ENCODE measurements at regions not wholly inside any gene's neighbourhood (a gene's known extent, or its start where the extent isn't known, plus 50 kb on each side); places are given as distances from the start of the nearest gene placed in this dataset.

DNA sequence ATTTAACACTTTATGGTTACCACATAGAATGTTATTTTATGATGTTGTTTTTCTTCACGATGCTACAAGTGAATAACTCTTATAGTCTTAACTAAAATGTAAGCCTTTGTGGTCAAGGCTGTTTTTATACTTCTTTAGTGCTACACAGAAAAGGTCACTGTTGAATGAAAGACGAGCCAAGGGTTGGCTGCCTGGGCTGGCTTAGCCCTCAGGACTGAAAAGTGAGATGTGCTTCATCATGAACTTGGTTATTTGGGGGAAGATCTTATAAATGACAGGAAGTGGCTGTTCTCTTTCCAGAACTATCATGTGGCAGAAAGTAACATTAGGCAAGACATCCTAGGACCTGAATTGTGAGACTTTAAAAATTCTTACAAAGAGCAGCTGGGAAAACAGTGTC, 404.0 kb downstream of the BTBD3 start:
- H3K27ac Mint-ChIP-seq = no peak overlapping the region
- DNase-seq (ENCODE audit: low spot score) (no peak), ATAC-seq (no peak)
- ChIA-PET CTCF (no interaction called here), POLR2A (no interaction called here)
- 0 out of 2 replicates have a peak, but pooled peaks cover 6% of the 10 kb centered on the region for H3K4me1 Mint-ChIP-seq
- no peaks in the 10 kb centered on the region for H3K9me3 Mint-ChIP-seq
- H3K36me3 Mint-ChIP-seq = no peaks in the 10 kb centered on the region
- TF ChIP-seq NR1H2 (CRISPR knock-in tag; IDR thresholded peaks at IDR 0.05) (no peak), ATF1 (CRISPR knock-in tag; IDR thresholded peaks at IDR 0.05) (no peak), TEAD4 (CRISPR knock-in tag; IDR thresholded peaks at IDR 0.05) (no peak), RORB (CRISPR knock-in tag; IDR thresholded peaks at IDR 0.05) (no peak), ZNF416 (CRISPR knock-in tag; IDR thresholded peaks at IDR 0.05) (no peak), OVOL2 (CRISPR knock-in tag; IDR thresholded peaks at IDR 0.05; ENCODE audit: borderline replicate concordance) (no peak), ZBTB21 (CRISPR knock-in tag; IDR thresholded peaks at IDR 0.05; ENCODE audit: borderline replicate concordance) (no peak), CREM (CRISPR knock-in tag; IDR thresholded peaks at IDR 0.05) (no peak), IRF2 (CRISPR knock-in tag; IDR thresholded peaks at IDR 0.05; ENCODE audit: borderline replicate concordance, low read depth) (no peak)
- TF ChIP-seq, protein P1, sequence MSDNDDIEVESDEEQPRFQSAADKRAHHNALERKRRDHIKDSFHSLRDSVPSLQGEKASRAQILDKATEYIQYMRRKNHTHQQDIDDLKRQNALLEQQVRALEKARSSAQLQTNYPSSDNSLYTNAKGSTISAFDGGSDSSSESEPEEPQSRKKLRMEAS (CRISPR knock-in tag; IDR thresholded peaks at IDR 0.05) = no peak
- no peaks in the 10 kb centered on the region for H3K27me3 Mint-ChIP-seq (ENCODE audit: low read depth)
- H3K4me3 Mint-ChIP-seq = no peak overlapping the region

DNA sequence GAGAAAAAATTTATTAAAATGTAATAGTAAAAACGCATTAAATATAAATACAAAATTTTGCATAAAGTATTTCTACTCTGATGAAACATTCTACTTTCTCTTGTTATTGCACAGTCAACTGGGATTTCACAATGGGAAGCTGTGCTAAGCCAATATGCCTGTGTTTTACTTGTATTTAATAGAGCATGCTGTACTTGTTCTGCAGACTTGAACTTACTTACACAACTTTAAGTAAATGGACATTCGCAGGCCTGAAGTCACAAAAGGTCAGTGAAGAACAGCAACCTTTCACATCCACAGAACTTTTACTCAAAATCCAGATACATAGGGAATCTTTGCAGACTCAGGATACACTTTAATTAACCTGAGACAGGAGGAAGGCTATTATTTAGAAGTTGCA, 409.5 kb downstream of the BTBD3 start:
- peaks cover 15% of the 10 kb centered on the region for H3K9me3 Mint-ChIP-seq
- H3K27ac Mint-ChIP-seq = no peak overlapping the region
- POLR2A ChIA-PET = no interaction called here

More for the DNA sequence above, 409.5 kb downstream of the BTBD3 start:
- no peak overlapping the region for H3K4me3 Mint-ChIP-seq
- CTCF ChIA-PET = no interaction called here
- DNase-seq (ENCODE audit: low spot score) (no peak), ATAC-seq (no peak)
- no peaks in the 10 kb centered on the region for H3K27me3 Mint-ChIP-seq (ENCODE audit: low read depth)
- no peaks in the 10 kb centered on the region for H3K4me1 Mint-ChIP-seq
- TF ChIP-seq ZNF138 (CRISPR knock-in tag; conservative IDR thresholded peaks at IDR 0.05) = no peak
- TF ChIP-seq, protein P2, sequence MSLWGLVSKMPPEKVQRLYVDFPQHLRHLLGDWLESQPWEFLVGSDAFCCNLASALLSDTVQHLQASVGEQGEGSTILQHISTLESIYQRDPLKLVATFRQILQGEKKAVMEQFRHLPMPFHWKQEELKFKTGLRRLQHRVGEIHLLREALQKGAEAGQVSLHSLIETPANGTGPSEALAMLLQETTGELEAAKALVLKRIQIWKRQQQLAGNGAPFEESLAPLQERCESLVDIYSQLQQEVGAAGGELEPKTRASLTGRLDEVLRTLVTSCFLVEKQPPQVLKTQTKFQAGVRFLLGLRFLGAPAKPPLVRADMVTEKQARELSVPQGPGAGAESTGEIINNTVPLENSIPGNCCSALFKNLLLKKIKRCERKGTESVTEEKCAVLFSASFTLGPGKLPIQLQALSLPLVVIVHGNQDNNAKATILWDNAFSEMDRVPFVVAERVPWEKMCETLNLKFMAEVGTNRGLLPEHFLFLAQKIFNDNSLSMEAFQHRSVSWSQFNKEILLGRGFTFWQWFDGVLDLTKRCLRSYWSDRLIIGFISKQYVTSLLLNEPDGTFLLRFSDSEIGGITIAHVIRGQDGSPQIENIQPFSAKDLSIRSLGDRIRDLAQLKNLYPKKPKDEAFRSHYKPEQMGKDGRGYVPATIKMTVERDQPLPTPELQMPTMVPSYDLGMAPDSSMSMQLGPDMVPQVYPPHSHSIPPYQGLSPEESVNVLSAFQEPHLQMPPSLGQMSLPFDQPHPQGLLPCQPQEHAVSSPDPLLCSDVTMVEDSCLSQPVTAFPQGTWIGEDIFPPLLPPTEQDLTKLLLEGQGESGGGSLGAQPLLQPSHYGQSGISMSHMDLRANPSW (CRISPR knock-in tag; conservative IDR thresholded peaks at IDR 0.05; ENCODE audit: low read depth) = no peak
- TF ChIP-seq, protein P3, sequence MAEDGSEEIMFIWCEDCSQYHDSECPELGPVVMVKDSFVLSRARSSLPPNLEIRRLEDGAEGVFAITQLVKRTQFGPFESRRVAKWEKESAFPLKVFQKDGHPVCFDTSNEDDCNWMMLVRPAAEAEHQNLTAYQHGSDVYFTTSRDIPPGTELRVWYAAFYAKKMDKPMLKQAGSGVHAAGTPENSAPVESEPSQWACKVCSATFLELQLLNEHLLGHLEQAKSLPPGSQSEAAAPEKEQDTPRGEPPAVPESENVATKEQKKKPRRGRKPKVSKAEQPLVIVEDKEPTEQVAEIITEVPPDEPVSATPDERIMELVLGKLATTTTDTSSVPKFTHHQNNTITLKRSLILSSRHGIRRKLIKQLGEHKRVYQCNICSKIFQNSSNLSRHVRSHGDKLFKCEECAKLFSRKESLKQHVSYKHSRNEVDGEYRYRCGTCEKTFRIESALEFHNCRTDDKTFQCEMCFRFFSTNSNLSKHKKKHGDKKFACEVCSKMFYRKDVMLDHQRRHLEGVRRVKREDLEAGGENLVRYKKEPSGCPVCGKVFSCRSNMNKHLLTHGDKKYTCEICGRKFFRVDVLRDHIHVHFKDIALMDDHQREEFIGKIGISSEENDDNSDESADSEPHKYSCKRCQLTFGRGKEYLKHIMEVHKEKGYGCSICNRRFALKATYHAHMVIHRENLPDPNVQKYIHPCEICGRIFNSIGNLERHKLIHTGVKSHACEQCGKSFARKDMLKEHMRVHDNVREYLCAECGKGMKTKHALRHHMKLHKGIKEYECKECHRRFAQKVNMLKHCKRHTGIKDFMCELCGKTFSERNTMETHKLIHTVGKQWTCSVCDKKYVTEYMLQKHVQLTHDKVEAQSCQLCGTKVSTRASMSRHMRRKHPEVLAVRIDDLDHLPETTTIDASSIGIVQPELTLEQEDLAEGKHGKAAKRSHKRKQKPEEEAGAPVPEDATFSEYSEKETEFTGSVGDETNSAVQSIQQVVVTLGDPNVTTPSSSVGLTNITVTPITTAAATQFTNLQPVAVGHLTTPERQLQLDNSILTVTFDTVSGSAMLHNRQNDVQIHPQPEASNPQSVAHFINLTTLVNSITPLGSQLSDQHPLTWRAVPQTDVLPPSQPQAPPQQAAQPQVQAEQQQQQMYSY (CRISPR knock-in tag; IDR thresholded peaks at IDR 0.05) = no peak
- TF ChIP-seq OVOL2 (CRISPR knock-in tag; IDR thresholded peaks at IDR 0.05; ENCODE audit: borderline replicate concordance) = no peak
- TF ChIP-seq ZNF219 (CRISPR knock-in tag; IDR thresholded peaks at IDR 0.05; ENCODE audit: borderline replicate concordance) = no peak
- no peak for TF ChIP-seq NFATC4 (CRISPR knock-in tag; IDR thresholded peaks at IDR 0.05)
- TF ChIP-seq TEAD4 (CRISPR knock-in tag; IDR thresholded peaks at IDR 0.05) = no peak
- TF ChIP-seq RELA (CRISPR knock-in tag; IDR thresholded peaks at IDR 0.05; ENCODE audit: borderline replicate concordance) = no peak
- TF ChIP-seq, protein P4, sequence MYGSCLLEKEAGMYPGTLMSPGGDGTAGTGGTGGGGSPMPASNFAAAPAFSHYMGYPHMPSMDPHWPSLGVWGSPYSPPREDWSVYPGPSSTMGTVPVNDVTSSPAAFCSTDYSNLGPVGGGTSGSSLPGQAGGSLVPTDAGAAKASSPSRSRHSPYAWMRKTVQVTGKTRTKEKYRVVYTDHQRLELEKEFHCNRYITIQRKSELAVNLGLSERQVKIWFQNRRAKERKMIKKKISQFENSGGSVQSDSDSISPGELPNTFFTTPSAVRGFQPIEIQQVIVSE (CRISPR knock-in tag; IDR thresholded peaks at IDR 0.05; ENCODE audit: borderline replicate concordance) = no peak
- TF ChIP-seq, protein P5, sequence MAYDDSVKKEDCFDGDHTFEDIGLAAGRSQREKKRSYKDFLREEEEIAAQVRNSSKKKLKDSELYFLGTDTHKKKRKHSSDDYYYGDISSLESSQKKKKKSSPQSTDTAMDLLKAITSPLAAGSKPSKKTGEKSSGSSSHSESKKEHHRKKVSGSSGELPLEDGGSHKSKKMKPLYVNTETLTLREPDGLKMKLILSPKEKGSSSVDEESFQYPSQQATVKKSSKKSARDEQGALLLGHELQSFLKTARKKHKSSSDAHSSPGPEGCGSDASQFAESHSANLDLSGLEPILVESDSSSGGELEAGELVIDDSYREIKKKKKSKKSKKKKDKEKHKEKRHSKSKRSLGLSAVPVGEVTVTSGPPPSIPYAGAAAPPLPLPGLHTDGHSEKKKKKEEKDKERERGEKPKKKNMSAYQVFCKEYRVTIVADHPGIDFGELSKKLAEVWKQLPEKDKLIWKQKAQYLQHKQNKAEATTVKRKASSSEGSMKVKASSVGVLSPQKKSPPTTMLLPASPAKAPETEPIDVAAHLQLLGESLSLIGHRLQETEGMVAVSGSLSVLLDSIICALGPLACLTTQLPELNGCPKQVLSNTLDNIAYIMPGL (CRISPR knock-in tag; IDR thresholded peaks at IDR 0.05) = no peak
- TF ChIP-seq SMAD3 (CRISPR knock-in tag; IDR thresholded peaks at IDR 0.05; ENCODE audit: borderline replicate concordance) = no peak
- TF ChIP-seq ZBTB21 (CRISPR knock-in tag; IDR thresholded peaks at IDR 0.05; ENCODE audit: borderline replicate concordance) = no peak
- no peak for TF ChIP-seq PRRX2 (CRISPR knock-in tag; IDR thresholded peaks at IDR 0.05)
- TF ChIP-seq SP1 (CRISPR knock-in tag; conservative IDR thresholded peaks at IDR 0.05) = no peak
- TF ChIP-seq, protein P6, sequence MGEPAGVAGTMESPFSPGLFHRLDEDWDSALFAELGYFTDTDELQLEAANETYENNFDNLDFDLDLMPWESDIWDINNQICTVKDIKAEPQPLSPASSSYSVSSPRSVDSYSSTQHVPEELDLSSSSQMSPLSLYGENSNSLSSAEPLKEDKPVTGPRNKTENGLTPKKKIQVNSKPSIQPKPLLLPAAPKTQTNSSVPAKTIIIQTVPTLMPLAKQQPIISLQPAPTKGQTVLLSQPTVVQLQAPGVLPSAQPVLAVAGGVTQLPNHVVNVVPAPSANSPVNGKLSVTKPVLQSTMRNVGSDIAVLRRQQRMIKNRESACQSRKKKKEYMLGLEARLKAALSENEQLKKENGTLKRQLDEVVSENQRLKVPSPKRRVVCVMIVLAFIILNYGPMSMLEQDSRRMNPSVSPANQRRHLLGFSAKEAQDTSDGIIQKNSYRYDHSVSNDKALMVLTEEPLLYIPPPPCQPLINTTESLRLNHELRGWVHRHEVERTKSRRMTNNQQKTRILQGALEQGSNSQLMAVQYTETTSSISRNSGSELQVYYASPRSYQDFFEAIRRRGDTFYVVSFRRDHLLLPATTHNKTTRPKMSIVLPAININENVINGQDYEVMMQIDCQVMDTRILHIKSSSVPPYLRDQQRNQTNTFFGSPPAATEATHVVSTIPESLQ (CRISPR knock-in tag; IDR thresholded peaks at IDR 0.05) = no peak
- TF ChIP-seq ZNF121 (CRISPR knock-in tag; IDR thresholded peaks at IDR 0.05) = no peak
- TF ChIP-seq NFYB (CRISPR knock-in tag; conservative IDR thresholded peaks at IDR 0.05; ENCODE audit: low read depth) = no peak
- no peak for TF ChIP-seq CREB1 (CRISPR knock-in tag; IDR thresholded peaks at IDR 0.05)
- TF ChIP-seq RORB (CRISPR knock-in tag; IDR thresholded peaks at IDR 0.05) = no peak
- TF ChIP-seq NR1H2 (CRISPR knock-in tag; IDR thresholded peaks at IDR 0.05) = no peak
- H3K36me3 Mint-ChIP-seq = no peaks in the 10 kb centered on the region

Measured in WTC11 (cell line).